Esophagus muscularis mucosa (tissue), 3 donors: ENCODE measurements at regions not wholly inside any gene's neighbourhood (a gene's known extent, or its start where the extent isn't known, plus 50 kb on each side); places are given as distances from the start of the nearest gene placed in this dataset.

Experiments used
- POLR2A ChIP-seq: fragments of 450-650 bp; IDR thresholded peaks from one replicate; pipeline ENCODE4 v1.6.1; 2017; ENCODE audit warnings: antibody characterized with exemption, moderate library complexity, mild to moderate bottlenecking, low read depth
- TF ChIP-seq, protein P1 (sequence below), 3 experiments: fragments of 200-600 bp in 2 of 3; fragments of 450-650 bp in 1 of 3; sonication (generic) in 2 of 3; IDR thresholded peaks; one replicate each; pipeline ENCODE4 v1.5.1; 2017 to 2019; ENCODE audit warnings: antibody characterized with exemption in 3 of 3, mild to moderate bottlenecking in 2 of 3, moderate library complexity in 1 of 3

DNA sequence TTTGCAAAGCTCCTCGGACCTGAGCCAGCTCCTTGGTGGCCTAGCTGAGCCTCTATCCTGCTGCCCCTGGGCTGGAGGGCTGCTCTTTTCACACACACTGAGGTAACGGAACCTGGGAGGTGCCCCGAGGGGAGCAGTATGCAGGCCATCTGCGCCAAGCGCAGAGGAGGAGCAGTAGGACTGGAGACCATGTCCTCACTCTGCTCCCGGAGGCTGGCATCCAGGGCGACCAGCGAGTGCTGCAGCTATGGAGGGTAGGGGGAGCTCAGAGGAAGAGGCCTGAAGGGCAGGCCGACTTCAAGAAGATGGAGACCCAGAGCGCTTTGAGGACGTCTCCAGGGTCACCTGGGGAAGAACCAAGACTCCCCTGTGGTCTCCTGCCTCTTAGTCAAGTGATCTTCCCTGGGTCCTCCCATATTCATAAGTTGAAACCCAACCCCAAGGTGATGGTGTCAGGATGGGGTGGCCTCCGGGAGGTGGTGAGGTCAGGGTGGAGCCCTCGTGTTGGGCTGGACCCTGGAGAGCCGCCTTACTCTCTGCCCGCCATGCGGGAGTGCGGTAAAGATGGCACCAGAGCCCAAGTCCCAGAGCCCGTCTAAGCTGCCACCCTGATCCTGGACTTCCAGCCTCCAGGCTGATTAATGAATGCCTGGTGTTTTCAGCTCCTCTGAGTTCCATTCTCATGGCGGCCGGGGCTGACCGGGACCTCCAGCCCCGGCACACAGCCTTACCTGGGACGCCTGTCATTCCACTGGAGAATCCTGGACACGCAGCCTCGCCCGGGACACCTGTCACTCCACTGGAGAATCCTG, 160.7 kb downstream of the NDUFA10 start:
- TF ChIP-seq, protein P1, sequence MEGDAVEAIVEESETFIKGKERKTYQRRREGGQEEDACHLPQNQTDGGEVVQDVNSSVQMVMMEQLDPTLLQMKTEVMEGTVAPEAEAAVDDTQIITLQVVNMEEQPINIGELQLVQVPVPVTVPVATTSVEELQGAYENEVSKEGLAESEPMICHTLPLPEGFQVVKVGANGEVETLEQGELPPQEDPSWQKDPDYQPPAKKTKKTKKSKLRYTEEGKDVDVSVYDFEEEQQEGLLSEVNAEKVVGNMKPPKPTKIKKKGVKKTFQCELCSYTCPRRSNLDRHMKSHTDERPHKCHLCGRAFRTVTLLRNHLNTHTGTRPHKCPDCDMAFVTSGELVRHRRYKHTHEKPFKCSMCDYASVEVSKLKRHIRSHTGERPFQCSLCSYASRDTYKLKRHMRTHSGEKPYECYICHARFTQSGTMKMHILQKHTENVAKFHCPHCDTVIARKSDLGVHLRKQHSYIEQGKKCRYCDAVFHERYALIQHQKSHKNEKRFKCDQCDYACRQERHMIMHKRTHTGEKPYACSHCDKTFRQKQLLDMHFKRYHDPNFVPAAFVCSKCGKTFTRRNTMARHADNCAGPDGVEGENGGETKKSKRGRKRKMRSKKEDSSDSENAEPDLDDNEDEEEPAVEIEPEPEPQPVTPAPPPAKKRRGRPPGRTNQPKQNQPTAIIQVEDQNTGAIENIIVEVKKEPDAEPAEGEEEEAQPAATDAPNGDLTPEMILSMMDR (IDR thresholded peaks at IDR 0.05) = no peak
- TF ChIP-seq POLR2A = no peak
